ENCODE measurements at regions not wholly inside any gene's neighbourhood (a gene's known extent, or its start where the extent isn't known, plus 50 kb on each side); places are given as distances from the start of the nearest gene placed in this dataset.

GRCh38 chr16:85491058-85491771 lies 121.9 kb upstream of the GSE1 start:
- TF ChIP-seq CTCF (IDR thresholded peaks at IDR 0.05) (peak; percentile 59 to 85 (median 72)), POLR2A (IDR thresholded peaks at IDR 0.05) (no peak)

All from body of pancreas (tissue), 4 donors.